Liver (tissue), 8 donors: ENCODE measurements at regions not wholly inside any gene's neighbourhood (a gene's known extent, or its start where the extent isn't known, plus 50 kb on each side); places are given as distances from the start of the nearest gene placed in this dataset.

Experiments used
- DNase-seq: peaks from one replicate; pipeline ENCODE4 v3.0.0-alpha.2; 2017; ENCODE audit warnings: low spot score
- H3K27ac ChIP-seq, 2 donors: one replicate each; pipeline ENCODE4 v1.7.0; 2013; ENCODE audit warnings: inconsistent platforms in 2 of 2, low read length in 2 of 2, control low read depth in 1 of 2, low read depth in 1 of 2, mild to moderate bottlenecking in 1 of 2
- H3K27me3 ChIP-seq, 4 donors: one replicate each; pipeline versions ENCODE4 v1.6.1 to v1.7.0; 2013; ENCODE audit warnings: low read length in 3 of 4, inconsistent platforms in 1 of 4, mild to moderate bottlenecking in 1 of 4, moderate library complexity in 1 of 4; ENCODE audit not compliant: control insufficient read depth in 4 of 4, insufficient read depth in 4 of 4
- H3K36me3 ChIP-seq, 4 donors: one replicate each; pipeline versions ENCODE4 v1.6.1 to v1.7.0; 2013; ENCODE audit warnings: low read length in 3 of 4, mild to moderate bottlenecking in 3 of 4, low read depth in 1 of 4, moderate library complexity in 1 of 4; ENCODE audit not compliant: control insufficient read depth in 4 of 4, insufficient read depth in 3 of 4
- H3K4me1 ChIP-seq, 4 donors: one replicate each; pipeline versions ENCODE4 v1.6.1 to v1.7.0; 2013; ENCODE audit warnings: low read length in 3 of 4, mild to moderate bottlenecking in 3 of 4, moderate library complexity in 1 of 4; ENCODE audit not compliant: control insufficient read depth in 4 of 4, insufficient read depth in 4 of 4
- H3K4me3 ChIP-seq, 3 donors: one replicate each; pipeline versions ENCODE4 v1.6.1 to v1.7.0; 2013; ENCODE audit warnings: low read length in 3 of 3, control low read depth in 1 of 3, low read depth in 1 of 3, mild to moderate bottlenecking in 1 of 3
- H3K9ac ChIP-seq, 2 donors: one replicate each; pipeline ENCODE4 v1.7.0; 2013; ENCODE audit warnings: low read length in 2 of 2, mild to moderate bottlenecking in 2 of 2, moderate library complexity in 2 of 2, control low read depth in 1 of 2, low read depth in 1 of 2
- H3K9me3 ChIP-seq, 4 donors: one replicate each; pipeline versions ENCODE4 v1.6.1 to v1.7.0; 2013; ENCODE audit warnings: low read length in 3 of 4; ENCODE audit not compliant: control insufficient read depth in 4 of 4
- ATF3 ChIP-seq: IDR thresholded peaks from 2 replicates; pipeline ENCODE4 v1.6.1; 2016; ENCODE audit warnings: antibody characterized with exemption
- EGR1 ChIP-seq, 2 donors: IDR thresholded peaks; 2 replicates each; pipeline ENCODE4 v1.6.1; 2016 to 2018; ENCODE audit warnings: antibody characterized with exemption in 2 of 2, low read depth in 2 of 2
- FOXA1 ChIP-seq: IDR thresholded peaks from 2 replicates; pipeline ENCODE4 v1.6.1; 2016; ENCODE audit warnings: antibody characterized with exemption
- FOXA2 ChIP-seq: IDR thresholded peaks from 2 replicates; pipeline ENCODE4 v1.6.1; 2016; ENCODE audit warnings: antibody characterized with exemption
- GABPA ChIP-seq, 2 donors: IDR thresholded peaks in 1 of 2; conservative IDR thresholded peaks in 1 of 2; 2 replicates each; pipeline ENCODE4 v1.6.1; 2016; ENCODE audit warnings: antibody characterized with exemption in 2 of 2, mild to moderate bottlenecking in 1 of 2, moderate library complexity in 1 of 2
- HNF4A ChIP-seq, 2 donors: conservative IDR thresholded peaks; 2 replicates each; pipeline ENCODE4 v1.6.1; 2016; ENCODE audit warnings: antibody characterized with exemption in 2 of 2, mild to moderate bottlenecking in 2 of 2
- HNF4G ChIP-seq: IDR thresholded peaks from 2 replicates; pipeline ENCODE4 v1.6.1; 2016; ENCODE audit warnings: antibody characterized with exemption
- JUND ChIP-seq, 2 donors: IDR thresholded peaks; 2 replicates each; pipeline ENCODE4 v1.6.1; 2016; ENCODE audit warnings: antibody characterized with exemption in 2 of 2
- MAX ChIP-seq: IDR thresholded peaks from 2 replicates; pipeline ENCODE4 v1.6.1; 2016; ENCODE audit warnings: antibody characterized with exemption
- NR2F2 ChIP-seq: IDR thresholded peaks from 2 replicates; pipeline ENCODE4 v1.6.1; 2016; ENCODE audit warnings: antibody characterized with exemption
- RAD21 ChIP-seq, 2 donors: IDR thresholded peaks; 2 replicates each; pipeline ENCODE4 v1.6.1; 2016; ENCODE audit warnings: antibody characterized with exemption in 2 of 2, mild to moderate bottlenecking in 2 of 2
- REST ChIP-seq: IDR thresholded peaks from 2 replicates; pipeline ENCODE4 v1.6.1; 2016; ENCODE audit warnings: antibody characterized with exemption, mild to moderate bottlenecking
- RXRA ChIP-seq, 2 donors: IDR thresholded peaks; 2 replicates each; pipeline ENCODE4 v1.6.1; 2017 to 2018; ENCODE audit warnings: antibody characterized with exemption in 2 of 2, mild to moderate bottlenecking in 1 of 2
- SP1 ChIP-seq: IDR thresholded peaks from 2 replicates; pipeline ENCODE4 v1.6.1; 2018; ENCODE audit warnings: antibody characterized with exemption, mild to moderate bottlenecking
- TAF1 ChIP-seq: conservative IDR thresholded peaks from 2 replicates; pipeline ENCODE4 v1.6.1; 2016; ENCODE audit warnings: antibody characterized with exemption, mild to moderate bottlenecking
- YY1 ChIP-seq: IDR thresholded peaks from 2 replicates; pipeline ENCODE4 v1.6.1; 2016; ENCODE audit warnings: antibody characterized with exemption, mild to moderate bottlenecking
- ZBTB33 ChIP-seq: IDR thresholded peaks from 2 replicates; pipeline ENCODE4 v1.6.1; 2016; ENCODE audit warnings: antibody characterized with exemption
- WGBS: extraction: QIAGEN DNeasy Blood & Tissue Kit; methylation state at CpG from one replicate; pipeline ENCODE4 v1.1.7; 2013; 5-methylcytosine and 5-hydroxymethylcytosine counted together
- TF ChIP-seq, protein P1 (sequence below): fragments of 150-350 bp; IDR thresholded peaks from 2 replicates; pipeline ENCODE4 v1.5.1; 2017; ENCODE audit warnings: improper control_type of control experiment, low read depth, low read length; ENCODE audit not compliant: missing input control
- donor health status: healthy.
- donor health status: healthy.
- donor health status: healthy.
- donor health status: healthy.
- donor health status: healthy.

- DNase-seq = no peak
- Histone ChIP-seq H3K9ac (no peak overlapping the region), H3K27me3 (no peaks in the 10 kb centered on the region), H3K9me3 (peaks cover 0 to 4% (median 0%) of the 10 kb centered on the region in 4 donors), H3K36me3 (no peaks in the 10 kb centered on the region), H3K4me3 (no peak overlapping the region), H3K27ac (no peak overlapping the region), H3K4me1 (no peaks in the 10 kb centered on the region)
- TF ChIP-seq, protein P1, sequence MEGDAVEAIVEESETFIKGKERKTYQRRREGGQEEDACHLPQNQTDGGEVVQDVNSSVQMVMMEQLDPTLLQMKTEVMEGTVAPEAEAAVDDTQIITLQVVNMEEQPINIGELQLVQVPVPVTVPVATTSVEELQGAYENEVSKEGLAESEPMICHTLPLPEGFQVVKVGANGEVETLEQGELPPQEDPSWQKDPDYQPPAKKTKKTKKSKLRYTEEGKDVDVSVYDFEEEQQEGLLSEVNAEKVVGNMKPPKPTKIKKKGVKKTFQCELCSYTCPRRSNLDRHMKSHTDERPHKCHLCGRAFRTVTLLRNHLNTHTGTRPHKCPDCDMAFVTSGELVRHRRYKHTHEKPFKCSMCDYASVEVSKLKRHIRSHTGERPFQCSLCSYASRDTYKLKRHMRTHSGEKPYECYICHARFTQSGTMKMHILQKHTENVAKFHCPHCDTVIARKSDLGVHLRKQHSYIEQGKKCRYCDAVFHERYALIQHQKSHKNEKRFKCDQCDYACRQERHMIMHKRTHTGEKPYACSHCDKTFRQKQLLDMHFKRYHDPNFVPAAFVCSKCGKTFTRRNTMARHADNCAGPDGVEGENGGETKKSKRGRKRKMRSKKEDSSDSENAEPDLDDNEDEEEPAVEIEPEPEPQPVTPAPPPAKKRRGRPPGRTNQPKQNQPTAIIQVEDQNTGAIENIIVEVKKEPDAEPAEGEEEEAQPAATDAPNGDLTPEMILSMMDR = no peak
- no peak for TF ChIP-seq HNF4G
- TF ChIP-seq MAX = no peak
- TF ChIP-seq JUND (IDR thresholded peaks at IDR 0.05) = no peak
- no peak for TF ChIP-seq RXRA (IDR thresholded peaks at IDR 0.05)
- no peak for TF ChIP-seq REST
- TF ChIP-seq FOXA2 = no peak
- TF ChIP-seq HNF4A (conservative IDR thresholded peaks at IDR 0.05) = no peak
Observed at GRCh38 chrX:40457406-40457805, 123.4 kb upstream of the ATP6AP2 start.

DNA sequence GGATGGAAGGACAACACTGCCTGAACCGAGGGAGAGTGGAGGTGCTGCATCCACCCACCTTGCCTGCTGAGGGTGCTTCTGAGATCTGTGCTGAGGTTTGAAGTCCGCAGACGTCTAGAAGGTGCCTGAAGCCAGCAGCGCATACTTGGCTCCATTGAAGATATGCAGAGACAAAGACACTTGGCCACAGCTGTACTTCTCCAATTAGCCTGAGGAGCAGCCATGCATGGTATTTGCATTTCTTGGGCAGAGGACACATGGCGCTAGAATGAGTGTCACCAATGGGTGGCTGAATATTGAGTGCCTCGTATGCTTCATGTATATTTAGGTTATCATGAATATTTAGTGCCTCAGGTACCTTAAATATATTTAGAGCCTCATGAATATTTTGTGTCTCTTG lies 128.7 kb upstream of the ATP6AP2 start:
- Histone ChIP-seq H3K27me3 (no peaks in the 10 kb centered on the region), H3K4me1 (no peaks in the 10 kb centered on the region), H3K36me3 (no peaks in the 10 kb centered on the region), H3K9me3 (peaks cover 0 to 3% (median 0%) of the 10 kb centered on the region in 4 donors), H3K9ac (no peak overlapping the region), H3K4me3 (no peak overlapping the region), H3K27ac (no peak overlapping the region)
- no peak for DNase-seq
- no peak for TF ChIP-seq SP1
- no peak for TF ChIP-seq NR2F2
- no peak for TF ChIP-seq FOXA1
- no peak for TF ChIP-seq ZBTB33
- TF ChIP-seq HNF4G = no peak
- no peak for TF ChIP-seq EGR1 (IDR thresholded peaks at IDR 0.05; ENCODE audit: low read depth in 2 of 2)
- TF ChIP-seq GABPA (IDR thresholded peaks at IDR 0.05 in 1 of 2, conservative IDR thresholded peaks at IDR 0.05 in 1 of 2) = no peak
- TF ChIP-seq FOXA2 = no peak
- no peak for TF ChIP-seq TAF1
- TF ChIP-seq RAD21 (IDR thresholded peaks at IDR 0.05) = no peak
- no peak for TF ChIP-seq RXRA (IDR thresholded peaks at IDR 0.05)
- no peak for TF ChIP-seq REST
- TF ChIP-seq, protein P1 = no peak
- TF ChIP-seq YY1 = no peak
- TF ChIP-seq HNF4A (conservative IDR thresholded peaks at IDR 0.05) = no peak
- TF ChIP-seq MAX = no peak
- no peak for TF ChIP-seq JUND (IDR thresholded peaks at IDR 0.05)
- TF ChIP-seq ATF3 = no peak
- 93% methylated on average over 6 of the region's 6 CpGs for WGBS
